ENCODE measurements at regions not wholly inside any gene's neighbourhood (a gene's known extent, or its start where the extent isn't known, plus 50 kb on each side); places are given as distances from the start of the nearest gene placed in this dataset.

GRCh38 chr5:105015098-105015497 lies 1452.5 kb upstream of the NUDT12 start:
- no peak for TF ChIP-seq TARDBP (IDR thresholded peaks at IDR 0.05)
- no peak for TF ChIP-seq BHLHE40 (IDR thresholded peaks at IDR 0.05; ENCODE audit: borderline replicate concordance)
- no peak for TF ChIP-seq HDGF (IDR thresholded peaks at IDR 0.05; ENCODE audit: borderline replicate concordance)
- no peak for TF ChIP-seq PKNOX1 (IDR thresholded peaks at IDR 0.05)
- TF ChIP-seq SP1 (IDR thresholded peaks at IDR 0.05): no peak
- TF ChIP-seq CTBP1 (IDR thresholded peaks at IDR 0.05; ENCODE audit: borderline replicate concordance): no peak
- no peak for TF ChIP-seq ELF4 (IDR thresholded peaks at IDR 0.05)

All from HEK293T (cell line).